GM18502 (cell line): ENCODE measurements at regions not wholly inside any gene's neighbourhood (a gene's known extent, or its start where the extent isn't known, plus 50 kb on each side); places are given as distances from the start of the nearest gene placed in this dataset.
"Not testable (repeated sequence)": the region's sequence is repeated elsewhere in the genome, so short reads cannot be mapped to it uniquely, and the experiment has no call there.

Experiments
- ATAC-seq: cut with Tn5 transposase; IDR thresholded peaks from one replicate; pipeline ENCODE4 v1.9.1; 2021; ENCODE audit warnings: mild to moderate bottlenecking; ENCODE audit not compliant: unreplicated experiment, poor library complexity

DNA sequence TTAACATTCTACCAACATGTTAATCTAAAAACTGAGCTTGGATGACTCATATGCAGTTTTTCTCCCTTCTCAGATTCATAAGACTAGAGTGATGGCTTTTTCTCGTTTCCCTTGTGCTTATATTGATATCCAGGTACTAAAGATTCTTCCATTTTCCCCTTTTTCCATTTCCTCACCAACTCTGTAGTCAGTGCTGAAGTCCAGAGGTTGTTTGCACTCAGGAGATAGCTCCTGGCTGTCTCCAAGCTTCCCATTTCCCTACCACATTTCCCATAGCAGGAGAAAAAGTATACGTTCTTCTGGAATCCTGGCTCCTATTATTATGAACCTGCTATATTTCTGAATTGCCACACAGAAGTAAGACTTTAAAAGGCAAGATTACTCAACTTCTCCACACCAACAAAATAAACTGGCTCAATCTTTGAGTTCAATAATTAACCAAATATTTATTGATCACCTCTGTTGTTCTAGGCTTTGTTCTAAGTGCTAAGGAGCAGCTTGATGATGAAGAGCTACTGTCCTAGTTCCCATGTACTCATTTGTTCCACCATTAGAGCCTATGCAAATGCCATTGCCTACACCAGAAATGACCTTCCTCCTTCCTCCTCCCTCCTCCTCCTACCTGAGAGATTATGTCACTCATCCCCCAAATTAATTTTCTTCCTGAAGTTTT lies 454.4 kb upstream of the RPS6KA3 start:
- ATAC-seq, result no peak

- ATAC-seq, result no peak
Observed at GRCh38 chrX:20718592-20719380, 452.1 kb upstream of the RPS6KA3 start.

DNA sequence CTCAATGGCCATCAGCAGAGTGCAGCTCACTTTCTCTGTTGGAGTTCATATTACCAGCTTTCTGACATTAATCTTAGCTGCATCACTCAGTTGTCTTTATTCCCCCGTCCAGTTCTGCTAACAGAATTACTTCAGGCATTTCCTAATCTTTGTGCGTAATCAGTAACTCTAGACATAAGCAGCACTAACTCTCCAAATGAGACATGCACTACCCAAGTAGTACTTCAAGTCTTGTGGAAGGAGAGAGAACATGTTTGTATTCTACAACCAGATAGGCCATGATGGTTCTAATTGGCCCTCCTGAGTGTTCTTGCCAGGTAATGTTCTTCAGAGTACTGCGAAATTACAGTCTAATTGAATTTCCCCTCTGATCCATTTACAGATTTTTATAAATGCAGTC lies 448.5 kb upstream of the RPS6KA3 start:
- no peak for ATAC-seq

GRCh38 chrX:20712811-20713210 lies 446.1 kb upstream of the RPS6KA3 start:
- no peak for ATAC-seq

DNA sequence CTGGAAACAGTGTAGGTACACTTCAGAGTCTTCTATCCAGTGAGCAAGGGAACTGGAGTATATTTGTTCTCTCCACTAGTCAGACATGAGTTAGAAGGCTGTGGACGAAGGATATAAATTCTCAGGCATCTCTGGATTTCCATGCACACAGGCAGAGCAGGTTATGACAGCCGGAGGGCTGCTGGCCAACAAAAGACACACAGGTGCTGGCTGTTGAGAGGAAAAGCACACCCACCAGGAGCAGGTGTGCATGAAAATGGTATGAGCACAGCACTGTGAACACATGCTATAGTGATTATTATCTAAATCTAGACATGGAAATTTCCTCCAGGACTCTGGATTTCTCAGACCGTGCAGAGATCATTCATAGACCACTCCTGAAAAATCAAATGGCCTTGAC lies 444.7 kb upstream of the RPS6KA3 start:
- no peak for ATAC-seq

- ATAC-seq, result no peak
Observed at GRCh38 chrX:20693078-20693477, 426.4 kb upstream of the RPS6KA3 start.

- no peak for ATAC-seq
Observed at GRCh38 chrX:20686256-20686655, 419.5 kb upstream of the RPS6KA3 start.

DNA sequence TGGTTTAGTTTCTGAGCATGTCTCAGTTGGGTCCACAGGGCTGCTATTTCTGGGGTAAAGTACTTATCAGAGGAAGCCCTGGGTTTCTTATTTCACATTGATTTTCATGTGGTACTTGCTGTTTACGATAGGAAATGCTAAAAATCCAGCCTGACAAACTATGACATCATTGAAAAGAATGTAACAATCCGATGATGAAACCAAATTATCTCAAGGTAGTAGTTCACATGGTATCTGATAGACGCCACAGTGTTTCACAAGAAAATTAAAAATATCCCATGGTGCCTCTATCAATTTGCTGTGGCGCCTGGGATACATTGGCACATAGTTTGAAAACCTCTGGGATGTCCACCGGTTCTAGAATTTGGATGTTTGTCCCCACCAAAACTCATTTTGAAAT lies 418.9 kb upstream of the RPS6KA3 start:
- no peak for ATAC-seq

DNA sequence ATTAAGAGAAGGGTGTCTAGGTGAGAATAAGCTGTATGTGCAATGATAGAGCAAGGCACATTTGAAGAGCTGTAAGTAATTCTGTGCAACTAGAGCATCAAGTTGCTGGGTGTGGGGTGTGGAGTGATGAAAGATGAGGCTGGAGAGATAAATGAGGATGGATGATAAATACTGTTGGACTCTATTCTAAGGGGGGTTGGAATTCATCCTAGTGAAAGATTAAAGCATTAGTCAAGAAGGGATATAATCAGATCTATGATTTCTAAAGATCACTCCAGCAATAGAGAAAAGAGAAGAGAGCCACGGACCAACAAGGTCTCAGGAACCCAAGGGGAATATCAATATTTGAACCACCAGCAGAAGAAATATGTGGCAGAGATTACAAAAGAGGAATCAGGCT lies 415.0 kb upstream of the RPS6KA3 start:
- ATAC-seq, result no peak

- no peak for ATAC-seq
Observed at GRCh38 chrX:20680998-20681397, 414.3 kb upstream of the RPS6KA3 start.

- no peak for ATAC-seq
Observed at GRCh38 chrX:20672476-20672875, 405.8 kb upstream of the RPS6KA3 start.

- not testable (repeated sequence) for ATAC-seq
Observed at GRCh38 chrX:20671746-20672145, 405.0 kb upstream of the RPS6KA3 start.

GRCh38 chrX:20670611-20671010 lies 403.9 kb upstream of the RPS6KA3 start:
- no peak for ATAC-seq

DNA sequence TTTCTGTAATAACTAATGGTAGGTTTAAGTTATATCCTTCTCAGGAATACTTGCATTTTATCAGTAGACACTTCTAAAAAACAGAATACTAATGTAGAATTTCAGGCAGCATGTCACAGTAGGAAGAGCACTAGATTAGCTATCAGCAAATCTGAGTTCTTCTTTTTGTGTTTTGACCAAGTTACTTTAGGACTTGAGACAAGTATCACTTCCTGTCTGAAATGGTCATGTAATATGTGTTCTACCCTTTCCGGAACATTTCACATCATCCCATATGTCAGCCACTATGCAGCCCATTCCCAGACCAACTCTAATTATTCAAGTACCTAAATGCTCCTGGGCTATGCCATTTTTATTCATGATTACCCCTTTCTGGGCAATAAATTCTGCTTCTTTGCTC lies 401.8 kb upstream of the RPS6KA3 start:
- no peak for ATAC-seq

GRCh38 chrX:20666331-20666730 lies 399.6 kb upstream of the RPS6KA3 start:
- no peak for ATAC-seq

DNA sequence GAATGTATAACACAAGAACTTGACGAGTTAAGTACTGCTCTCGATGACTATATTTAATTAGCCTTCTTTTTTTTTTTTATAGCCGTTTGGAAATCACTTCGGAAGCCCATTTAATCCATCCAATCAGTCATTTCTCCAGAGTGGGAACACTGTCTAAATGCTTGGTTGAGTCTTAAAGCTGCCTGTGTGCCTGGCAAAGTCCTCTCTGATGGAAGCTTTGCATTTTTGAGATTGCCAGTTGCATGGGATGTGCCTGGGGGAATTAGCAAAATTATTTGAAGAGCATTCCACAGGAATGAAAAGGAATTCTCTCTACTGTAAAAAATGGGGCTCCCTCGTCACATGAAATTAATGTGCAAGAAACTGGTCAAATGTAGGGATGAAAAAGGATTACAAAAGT lies 398.8 kb upstream of the RPS6KA3 start:
- no peak for ATAC-seq

DNA sequence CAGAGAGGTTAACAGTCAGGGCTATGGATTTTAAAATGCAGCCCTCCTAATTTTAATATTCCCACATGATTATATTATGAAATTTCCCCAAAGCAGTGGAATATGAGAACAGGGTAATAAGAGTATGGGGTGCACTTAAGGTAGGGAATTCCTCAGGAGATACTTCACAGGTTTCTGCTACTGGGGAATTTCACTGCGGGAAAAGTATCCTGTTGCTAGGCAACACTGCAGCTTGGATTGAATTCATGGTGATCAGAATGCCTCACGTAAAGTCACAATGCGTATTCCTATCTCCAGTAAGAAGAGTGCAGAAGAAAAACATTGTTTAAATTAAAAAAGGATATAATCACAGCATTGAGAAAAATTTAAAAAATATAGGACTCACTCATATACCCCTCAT lies 398.1 kb upstream of the RPS6KA3 start:
- no peak for ATAC-seq

DNA sequence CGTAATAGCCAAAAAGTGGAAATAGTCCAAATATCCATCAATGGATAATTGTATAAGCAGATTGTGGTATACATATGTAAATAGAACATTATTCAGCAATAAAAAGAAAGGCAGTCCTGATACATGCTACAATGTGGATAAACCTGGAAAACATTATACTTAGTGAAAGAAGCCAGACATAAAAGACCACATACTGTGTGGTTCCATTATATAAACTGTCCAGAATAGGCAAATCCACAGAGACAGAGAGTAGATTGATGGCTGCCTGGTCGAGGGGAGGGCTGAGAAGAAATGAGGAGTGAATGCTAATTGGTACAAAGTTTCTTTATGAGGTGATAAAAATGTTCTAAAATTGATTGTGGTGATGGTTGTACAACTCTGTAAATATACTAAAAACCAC lies 397.4 kb upstream of the RPS6KA3 start:
- no peak for ATAC-seq

DNA sequence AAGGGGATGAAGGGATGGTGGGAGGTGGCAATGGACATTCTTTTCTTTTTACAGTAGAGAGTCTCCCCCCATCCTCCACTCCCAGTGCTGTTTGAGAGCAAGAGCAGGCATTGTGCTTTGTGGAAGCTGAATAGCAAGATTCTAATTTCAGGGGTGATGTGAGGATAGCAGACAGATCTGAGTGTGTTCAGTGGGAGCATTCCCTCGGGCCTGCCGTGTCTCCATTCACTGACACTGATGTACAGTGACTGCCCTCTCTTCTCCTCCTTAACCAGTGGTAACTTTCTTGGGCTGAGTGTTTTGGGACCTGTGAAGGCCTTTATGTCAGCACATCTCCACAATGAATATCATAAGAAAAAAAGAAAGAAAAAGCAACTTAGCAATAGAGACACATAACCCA lies 396.6 kb upstream of the RPS6KA3 start:
- ATAC-seq, result no peak

GRCh38 chrX:20656721-20657120 lies 390.0 kb upstream of the RPS6KA3 start:
- ATAC-seq, result no peak

DNA sequence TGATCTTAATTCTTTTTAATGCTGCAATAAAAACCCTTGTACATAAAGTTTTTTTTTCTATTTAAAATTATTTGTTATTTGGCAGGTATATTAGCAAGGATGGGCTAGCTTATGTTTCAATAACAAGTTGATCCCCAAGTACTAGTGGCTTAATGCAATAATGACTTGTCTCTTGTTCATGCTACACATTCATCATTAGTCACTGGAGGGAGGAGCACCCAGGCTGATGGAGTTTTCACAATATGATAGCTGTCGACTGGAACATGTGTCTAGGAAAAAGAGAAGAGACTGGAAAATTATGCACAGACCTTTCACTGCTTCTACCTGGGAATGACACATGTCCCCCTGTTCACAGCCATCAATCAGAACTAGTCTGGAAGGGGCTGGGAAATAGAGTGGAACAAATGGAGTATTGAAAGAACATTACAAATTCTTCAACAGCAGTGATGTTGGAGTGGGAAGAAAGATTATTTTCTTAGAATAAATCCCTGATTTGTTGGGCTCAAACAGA lies 387.9 kb upstream of the RPS6KA3 start:
- no peak for ATAC-seq

- no peak for ATAC-seq
Observed at GRCh38 chrX:20653070-20653469, 386.4 kb upstream of the RPS6KA3 start.
